Stimulated activated CD4-positive, alpha-beta T cell treated with anti-CD3 and anti-CD28 coated beads, Interleukin-1b, Interleukin-23, amount 100 ng/mL, for 1 hour (primary cell): ENCODE measurements at regions not wholly inside any gene's neighbourhood (a gene's known extent, or its start where the extent isn't known, plus 50 kb on each side); places are given as distances from the start of the nearest gene placed in this dataset.
"Not testable (repeated sequence)": the region's sequence is repeated elsewhere in the genome, so short reads cannot be mapped to it uniquely, and the experiment has no call there.

ENCODE experiments used
- DNase-seq, 2 donors: peaks; one replicate each; pipeline ENCODE4 v3.0.0-alpha.2; 2020; ENCODE audit warnings: low read depth in 2 of 2

DNA sequence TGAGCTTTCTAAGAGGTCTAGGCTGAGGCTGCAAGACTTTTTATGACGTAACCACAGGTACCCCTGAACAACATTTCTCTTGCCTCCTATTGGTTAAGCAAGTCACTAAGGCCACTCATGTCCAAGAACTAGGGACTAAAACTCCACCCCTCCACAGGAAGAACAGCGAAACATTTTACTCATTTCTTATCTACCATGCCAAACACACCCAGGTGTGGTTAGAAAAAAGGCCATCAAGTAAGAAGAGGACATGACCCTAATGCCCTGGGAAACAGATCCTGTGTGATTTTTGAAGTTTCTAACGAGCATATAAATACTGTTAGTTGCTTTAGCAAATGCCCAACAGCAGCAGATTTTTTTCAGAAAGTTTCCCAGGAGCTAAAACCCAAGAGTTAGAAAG, 282.4 kb upstream of the DYNLRB2 start:
- DNase-seq: no peak

DNA sequence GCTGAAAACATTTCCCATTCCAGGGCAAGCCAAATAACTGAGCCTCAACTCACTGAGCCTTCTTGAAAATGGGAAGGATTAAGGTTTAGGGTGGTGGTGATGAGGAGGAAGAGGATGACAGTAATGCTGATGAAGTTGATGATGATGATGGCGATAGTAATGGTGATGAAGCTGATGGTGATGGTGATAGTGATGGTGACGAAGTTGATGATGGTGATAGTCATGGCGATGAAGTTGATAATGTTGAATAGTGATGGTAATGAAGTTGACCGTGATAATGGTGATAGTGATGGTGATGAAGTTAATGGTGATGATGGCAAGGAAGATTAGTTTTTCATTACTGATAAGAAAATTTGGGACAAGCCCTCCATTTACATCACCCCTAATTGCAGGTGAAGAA, 285.8 kb upstream of the DYNLRB2 start:
- no peak for DNase-seq

DNA sequence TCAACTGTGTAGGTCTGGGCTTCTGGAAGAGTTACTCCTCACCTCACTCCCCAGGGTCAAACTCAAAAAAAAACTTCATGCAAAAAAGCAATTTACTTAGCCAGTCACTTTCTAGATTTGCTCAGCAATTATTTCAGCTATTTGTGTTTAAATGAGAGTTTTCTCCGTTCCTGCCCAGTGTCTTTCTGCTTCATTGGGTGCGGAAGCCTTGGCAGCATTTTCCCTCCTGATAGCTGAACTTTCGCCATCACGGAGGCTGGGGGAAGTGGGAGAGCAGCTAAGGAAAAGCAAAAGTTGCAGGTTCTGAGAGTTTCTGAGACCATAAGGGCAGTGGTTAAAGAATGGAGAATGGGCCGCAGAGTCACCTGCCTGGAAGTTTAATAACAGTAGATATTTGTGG, 287.1 kb upstream of the DYNLRB2 start:
- DNase-seq: no peak

DNA sequence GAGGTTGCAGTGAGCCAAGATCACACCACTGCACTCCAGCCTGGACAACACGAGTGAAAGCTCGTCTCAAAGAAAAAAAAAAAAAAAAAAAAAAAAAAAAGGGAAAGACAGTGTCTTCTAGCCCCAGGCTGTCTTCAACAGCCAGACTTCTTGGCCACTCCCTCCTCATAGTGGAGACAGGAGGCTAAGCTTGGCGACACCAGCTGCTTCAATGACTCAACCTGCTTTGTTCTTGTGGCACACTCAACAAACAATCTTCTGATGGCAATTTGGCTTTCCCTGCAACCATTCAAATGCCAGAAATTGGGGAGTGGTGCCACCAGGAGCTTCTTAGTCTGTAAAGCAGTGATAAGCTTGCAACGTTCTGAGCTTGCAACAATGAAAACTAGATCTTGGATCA, 290.4 kb upstream of the DYNLRB2 start:
- DNase-seq: no peak

DNA sequence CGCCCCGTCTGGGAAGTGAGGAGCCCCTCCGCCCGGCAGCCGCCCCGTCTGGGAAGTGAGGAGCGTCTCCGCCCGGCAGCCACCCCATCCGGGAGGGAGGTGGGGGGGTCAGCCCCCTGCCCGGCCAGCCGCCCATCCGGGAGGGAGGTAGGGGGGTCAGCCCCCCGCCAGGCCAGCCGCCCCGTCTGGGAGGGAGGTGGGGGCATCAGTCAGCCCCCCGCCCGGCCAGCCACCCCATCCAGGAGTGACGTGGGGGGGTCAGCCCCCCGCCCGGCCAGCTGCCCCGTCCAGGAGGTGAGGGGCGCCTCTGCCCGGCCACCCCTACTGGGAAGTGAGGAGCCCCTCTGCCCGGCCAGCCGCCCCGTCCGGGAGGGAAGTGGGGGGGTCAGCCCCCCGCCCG, 297.5 kb upstream of the DYNLRB2 start:
- DNase-seq: not testable (repeated sequence)

DNA sequence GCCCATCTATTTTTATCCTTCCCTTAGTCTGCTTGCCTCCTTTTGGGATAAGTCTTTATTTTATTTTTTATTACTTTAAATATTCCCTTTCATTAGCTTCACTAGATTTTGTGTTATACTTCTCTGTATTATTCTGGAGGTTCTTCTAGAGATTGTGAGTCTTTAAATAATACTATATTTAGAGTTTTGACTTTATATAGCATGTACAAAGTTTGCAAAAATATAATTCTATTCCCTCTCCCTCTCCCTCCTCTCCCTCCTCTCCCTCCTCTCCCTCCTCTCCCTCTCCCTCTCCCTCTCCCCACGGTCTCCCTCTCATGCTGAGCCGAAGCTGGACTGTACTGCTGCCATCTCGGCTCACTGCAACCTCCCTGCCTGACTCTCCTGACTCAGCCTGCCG, 298.5 kb upstream of the DYNLRB2 start:
- not testable (repeated sequence) for DNase-seq

DNA sequence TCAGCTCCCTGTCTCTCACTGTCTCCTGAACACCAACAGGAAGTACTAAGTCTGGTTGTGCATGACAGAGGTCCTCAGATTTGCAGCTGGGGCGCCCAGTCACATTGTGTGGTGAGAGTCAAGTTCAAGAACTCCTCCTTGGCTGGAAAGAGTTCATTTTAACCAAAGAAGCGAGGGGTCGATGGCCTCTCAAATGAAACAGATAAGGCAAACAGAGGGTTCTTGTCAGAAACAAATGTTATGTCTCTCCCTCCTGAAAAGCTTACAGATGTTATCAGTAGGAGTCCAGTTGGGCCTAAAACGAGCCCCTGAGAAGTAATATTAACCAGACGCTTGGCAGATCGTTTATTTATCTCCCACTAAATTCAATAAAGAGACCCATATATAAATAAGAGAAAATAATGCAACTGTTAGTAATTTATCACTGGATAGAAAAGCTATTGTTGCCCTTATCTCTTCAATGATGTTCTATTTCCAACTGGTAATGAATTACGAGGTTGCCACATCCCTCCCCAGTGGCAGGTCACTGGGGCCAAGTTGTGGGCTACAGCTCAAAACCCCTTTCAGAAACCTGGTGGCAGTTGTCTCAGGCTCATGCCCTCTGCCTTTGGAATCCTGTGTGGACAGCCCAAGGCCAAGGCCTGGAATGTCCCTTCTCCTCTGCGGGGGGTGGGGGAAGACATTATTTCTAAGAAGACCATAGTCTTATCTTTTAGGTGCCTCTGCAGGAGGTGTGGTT, 307.5 kb upstream of the DYNLRB2 start:
- no peak for DNase-seq

DNA sequence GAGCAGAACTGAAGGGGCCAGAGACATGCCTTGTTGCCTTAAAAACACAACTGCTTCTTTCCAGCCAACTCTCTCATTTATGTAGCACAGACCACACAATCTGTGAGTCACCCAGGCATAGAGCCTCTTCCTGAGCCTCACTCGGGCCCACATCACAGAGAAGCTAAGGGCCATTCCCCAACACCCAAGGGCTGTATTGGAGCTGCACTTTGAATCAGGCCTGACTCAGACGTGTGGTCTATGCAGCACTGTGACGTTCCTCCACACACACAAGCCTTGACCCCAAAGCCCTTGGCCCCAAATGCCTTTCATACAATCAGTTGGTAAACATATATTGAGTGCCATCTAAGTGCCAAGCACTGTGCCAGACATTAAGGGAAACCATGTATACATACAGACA, 308.9 kb upstream of the DYNLRB2 start:
- DNase-seq: no peak

DNA sequence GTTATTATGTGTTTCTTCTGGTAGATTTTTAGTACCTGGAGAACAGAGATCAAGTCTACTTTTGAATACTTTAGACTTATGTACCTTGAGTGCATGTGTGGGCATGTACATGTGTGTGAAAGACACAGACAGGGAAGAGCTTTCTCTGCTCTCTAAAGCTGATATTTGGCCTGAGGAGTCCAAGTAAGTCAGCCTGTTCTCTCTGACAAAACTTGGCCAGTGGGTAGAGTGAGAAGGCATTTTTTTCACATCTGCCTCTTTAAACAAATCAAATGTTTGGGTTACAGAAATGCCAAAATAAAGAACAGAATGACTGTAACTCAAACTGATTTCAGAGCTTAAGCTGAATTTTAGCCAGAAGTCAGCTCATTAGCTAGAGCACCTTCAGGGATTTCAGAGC, 309.7 kb upstream of the DYNLRB2 start:
- DNase-seq: no peak

DNA sequence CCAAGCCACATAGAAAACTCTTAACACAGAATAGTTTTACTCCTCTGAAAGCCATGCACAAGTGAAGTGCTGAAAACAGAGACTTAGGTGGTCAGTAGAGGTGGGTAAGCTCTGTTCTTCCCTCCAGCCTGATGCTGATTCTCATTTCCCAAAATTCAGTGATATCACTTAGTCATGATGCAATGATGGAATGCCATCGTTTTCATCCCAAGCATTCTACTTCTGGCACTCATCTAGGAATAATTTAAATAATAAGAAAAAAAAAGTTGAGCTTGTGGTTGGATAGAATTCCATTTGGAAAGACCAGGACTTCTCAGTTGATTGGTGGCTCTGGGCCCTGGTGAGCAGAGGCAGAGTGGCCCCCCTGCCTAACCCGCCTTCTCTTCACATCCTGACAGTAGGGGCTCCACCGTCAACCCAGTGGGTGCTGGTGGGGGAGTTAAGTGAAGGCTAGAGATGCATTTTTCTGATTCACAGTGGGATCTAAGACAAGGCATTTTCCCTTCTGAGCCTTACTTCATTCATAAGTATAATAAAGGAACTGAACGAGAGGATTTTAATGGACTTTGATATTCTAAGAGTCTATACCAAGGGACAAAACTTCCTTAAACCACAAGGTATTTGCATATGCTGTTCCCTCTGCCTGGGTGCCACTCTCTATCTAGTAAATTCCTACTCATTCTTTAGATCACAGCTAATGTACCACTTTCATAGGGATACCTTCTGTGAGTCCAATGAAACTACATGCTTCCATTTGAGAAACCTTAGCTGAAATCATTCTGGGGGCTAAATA, 310.3 kb upstream of the DYNLRB2 start:
- no peak for DNase-seq

DNA sequence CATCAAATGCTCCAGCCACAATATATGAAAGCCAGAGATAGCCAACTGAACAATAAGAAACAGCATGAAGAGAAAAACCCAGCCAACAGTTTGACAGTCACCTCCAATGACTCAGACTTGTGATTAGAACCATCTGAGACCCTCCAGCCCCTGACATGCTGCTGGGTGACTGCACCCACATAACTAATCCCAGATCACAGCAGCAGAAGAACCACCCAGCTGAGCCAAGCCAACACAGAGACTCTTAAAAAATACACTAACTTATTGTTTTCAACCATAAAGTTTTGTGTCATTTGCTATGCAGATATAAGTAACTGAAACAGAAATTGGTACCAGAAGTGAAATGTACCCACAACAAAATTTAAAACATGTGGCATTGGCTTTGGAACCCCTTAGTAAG, 314.3 kb upstream of the DYNLRB2 start:
- no peak for DNase-seq

DNA sequence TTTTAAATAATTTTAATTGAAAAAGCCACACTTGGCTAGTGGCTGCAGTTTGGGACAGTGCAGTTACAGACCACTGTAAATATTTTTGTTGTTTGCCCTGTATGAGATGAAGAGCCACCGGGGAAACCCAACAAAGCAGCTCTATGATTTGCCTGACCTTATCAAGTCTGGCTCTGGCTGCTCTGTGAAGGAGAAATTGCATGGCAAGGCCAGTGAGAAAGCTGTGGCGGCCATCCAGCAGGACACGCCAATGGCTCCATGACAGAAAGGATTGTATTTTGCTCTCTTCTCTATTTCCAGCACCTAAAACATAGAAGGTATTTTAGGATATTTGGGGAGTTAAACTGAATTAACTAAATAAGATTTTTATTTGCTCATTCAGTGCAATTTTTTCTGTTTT, 330.0 kb upstream of the DYNLRB2 start:
- no peak for DNase-seq

DNA sequence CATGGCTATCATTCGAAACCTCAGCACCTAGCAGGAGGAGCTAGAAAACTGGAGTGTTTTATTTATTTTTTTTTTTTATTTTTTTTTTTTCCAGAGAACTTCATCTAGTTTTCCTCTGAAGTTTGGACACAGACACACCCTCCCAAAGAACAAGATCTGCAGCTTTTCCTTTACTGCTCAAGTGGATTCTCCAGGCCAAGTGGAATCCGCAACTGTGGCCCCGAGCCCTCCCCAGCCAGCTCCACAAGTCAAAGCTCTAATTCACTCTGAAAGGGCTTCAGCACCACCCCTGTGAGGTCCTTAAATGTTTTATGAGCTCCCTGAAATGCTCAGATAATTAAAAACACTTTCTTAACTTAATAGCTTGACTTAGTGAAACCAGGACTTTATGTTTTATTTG, 332.1 kb upstream of the DYNLRB2 start:
- DNase-seq: no peak

DNA sequence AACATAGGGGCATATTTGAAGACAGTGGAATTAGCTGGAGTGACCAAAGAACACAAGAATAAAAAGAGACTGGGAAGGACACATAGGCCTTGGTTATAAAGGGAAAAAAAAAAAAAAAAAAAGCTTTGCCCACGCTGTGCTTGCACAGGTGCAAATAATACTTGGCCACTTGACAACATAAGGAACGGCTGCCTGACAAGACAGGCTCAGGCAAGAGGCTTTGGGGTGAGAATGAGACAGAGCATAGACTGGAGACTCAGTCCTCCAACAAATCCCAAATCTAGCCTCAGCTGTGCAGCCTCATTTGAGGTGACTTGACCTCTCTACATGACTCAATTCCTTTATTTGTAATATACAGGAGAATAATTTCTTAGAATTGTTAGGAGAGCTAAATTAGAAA, 332.8 kb upstream of the DYNLRB2 start:
- DNase-seq: no peak

DNA sequence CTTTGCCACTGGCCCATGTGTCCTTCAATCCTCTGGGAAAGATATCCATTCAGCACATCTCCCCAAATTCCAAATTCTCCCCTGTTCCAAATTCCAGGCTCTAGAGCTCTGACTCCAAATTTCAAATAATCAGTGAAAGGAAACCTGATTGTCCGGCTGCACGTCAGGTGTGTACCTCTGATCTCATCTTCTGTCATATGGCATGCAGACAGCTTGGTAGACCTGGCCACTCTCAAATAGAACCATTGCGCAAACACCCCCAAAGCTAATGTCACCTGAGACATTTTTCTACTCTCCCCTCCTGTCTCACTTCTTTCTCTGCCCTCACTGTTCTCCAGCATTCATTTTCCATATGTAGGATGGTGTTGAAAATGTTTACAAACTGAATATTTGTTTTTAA, 337.0 kb upstream of the DYNLRB2 start:
- DNase-seq: no peak

DNA sequence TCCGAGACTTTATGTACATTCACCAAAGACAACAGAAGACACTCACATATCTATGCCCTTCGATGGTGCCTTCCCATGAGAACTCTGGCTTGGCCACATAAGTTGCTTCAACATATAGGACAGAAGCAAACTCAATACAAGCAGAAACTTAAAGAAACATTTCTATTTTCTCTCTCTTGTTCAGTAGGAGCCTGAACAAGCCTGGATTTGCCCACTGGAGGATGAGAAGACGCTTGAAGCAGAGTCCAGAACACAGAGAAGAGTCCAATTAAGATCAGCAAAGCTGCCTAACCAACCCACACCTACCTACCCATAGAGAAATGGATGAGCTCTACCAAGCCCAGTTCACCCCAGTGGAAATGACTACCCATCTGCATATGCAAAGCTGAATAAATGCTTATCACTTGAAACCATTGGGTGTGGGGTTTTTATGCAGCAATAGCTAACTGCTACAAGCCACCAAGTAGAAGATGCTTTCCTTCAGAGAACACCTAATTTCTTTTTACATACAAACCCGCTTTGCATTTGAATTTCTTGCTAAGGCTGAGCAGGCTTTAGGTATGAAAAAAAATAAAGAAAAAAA, 337.9 kb upstream of the DYNLRB2 start:
- no peak for DNase-seq

DNA sequence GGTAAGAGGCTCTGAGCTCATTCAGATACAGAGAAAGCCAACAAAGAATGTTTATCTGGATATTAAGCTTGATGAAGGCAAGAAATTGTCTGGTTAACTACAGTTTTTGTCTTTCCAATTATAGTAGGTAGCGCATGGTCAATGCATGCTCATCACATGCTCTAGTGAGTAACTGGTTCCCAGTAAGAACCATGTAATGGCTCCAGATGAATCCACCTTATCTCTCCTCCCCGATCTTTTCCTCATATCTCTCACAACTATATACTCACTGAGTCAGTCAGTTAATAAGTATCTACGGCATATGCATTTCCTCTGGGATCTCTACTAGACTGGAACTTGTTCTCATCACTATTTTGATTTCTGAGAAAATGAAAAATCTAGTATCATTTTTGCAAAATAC, 340.7 kb upstream of the DYNLRB2 start:
- no peak for DNase-seq

DNA sequence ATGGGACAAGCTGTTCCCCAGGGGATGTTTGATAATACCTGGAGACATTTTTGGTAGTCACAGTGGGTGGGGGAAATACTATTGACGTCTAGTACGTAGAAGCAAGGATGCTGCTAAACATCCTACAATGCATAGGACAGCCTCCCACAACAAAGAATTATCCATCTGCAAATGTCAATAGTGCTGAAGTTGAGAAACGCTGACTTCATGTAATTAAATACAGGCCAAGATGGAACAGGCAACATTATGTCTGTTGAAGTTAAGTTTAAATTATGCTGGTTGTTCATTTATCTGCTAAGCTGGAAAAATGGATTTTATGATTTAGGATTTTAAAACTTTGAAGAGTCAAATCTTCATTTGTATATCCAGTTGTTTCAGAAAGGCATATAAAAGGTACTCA, 341.2 kb upstream of the DYNLRB2 start:
- DNase-seq: no peak

DNA sequence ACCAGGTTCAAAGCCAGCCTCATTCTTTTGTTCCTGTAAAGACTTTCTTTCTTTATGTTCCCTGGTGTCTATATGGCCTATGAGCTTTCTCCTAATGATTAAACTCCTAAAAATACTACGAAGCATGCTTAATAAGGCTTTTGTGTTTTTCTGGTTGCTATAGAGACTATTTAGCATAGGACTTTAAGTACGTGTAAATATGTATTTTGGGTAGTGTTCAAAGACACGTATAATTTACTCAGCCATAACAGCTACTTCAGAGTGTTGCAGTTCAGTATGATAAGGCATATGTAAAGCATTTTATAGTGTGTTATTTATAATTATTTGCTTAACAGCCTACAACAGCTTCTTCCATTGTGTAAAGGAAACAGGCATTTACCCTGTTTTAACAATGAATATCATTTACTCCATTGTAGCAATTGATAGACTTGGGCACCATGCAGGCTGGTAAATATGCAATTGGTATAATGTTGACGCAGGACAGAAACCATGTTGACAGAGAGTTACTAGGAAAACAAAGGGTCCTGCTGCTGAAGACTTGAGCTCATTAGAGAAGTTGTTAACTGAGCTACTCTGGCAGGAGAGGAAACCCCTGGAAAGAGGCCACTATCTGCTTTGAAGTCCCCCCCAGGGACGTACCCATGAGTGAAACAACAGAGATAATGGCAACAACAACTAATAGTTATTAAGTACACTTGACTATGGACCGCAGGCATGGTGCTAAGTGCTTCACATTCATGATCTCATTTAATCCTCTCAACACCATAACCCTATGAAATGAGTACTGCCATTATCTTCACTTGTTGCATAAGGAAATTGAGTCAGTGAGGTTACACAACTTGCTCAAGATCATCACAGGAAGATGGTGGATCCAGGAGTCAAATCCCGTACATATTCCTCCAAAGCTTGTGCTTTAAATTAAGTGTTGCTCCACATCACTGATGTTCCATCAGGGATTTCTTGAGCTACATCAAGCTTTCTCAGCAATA, 342.2 kb upstream of the DYNLRB2 start:
- DNase-seq: no peak

DNA sequence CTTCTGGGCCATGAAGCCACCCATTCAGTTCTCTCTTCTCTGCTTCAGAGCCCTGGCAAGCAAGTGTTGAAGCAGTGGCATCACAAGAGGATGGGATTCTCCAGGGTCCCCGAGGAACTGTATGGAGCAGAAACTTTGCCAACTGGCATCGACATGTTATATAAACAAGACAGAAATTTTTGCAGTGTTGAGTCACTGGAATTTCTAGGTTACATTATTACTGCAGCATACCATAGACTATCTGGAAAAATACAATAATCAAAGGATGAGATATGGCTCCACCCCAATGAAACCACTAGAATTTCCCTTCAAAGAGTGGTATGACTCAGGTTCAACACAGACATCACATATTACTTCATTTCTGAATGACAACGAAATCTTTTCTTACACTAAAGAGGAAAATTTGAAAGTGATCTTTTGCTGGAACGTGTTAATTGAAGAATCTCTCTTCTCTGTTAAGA, 343.0 kb upstream of the DYNLRB2 start:
- no peak for DNase-seq

DNA sequence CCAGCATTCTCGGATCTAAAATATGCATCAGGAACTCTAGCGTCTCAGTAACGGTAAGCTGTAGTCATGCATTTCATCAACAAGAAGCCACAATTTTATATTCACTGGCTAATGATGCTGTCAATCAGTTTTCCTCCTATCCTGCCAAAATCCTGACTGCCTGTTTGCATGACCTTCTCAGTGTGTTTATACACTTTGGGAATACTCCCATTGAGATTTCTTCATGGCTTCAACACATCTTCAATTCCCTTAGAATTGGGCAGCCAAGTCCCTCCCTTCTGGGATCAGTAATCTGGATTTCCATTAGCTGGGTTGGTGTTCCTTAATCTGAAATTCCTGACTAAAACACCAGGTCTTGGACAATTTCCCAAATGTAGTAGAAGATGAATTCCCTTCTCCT, 348.9 kb upstream of the DYNLRB2 start:
- DNase-seq: no peak
